ENCODE measurements at regions not wholly inside any gene's neighbourhood (a gene's known extent, or its start where the extent isn't known, plus 50 kb on each side); places are given as distances from the start of the nearest gene placed in this dataset.
A peak's percentile ranks its signal among the peaks of the same experiment; 100 is the strongest.

- Mint-ChIP-seq H3K36me3 (peaks cover 10% of the 10 kb centered on the region), H3K4me3 (no peak overlapping the region), H3K9me3 (peaks cover 8% of the 10 kb centered on the region), H3K4me1 (no peaks in the 10 kb centered on the region), H3K27ac (no peak overlapping the region)
- DNase-seq (ENCODE audit: low spot score in 2 of 2) (no peak), ATAC-seq (no peak)
Measured at GRCh38 chr1:208646431-208646830, 402.2 kb upstream of the PLXNA2 start.

- H3K36me3 Mint-ChIP-seq: peaks cover 10% of the 10 kb centered on the region
Measured at GRCh38 chr1:208648146-208648545, 404.0 kb upstream of the PLXNA2 start.

GRCh38 chr1:208652296-208653160 lies 408.3 kb upstream of the PLXNA2 start:
- Mint-ChIP-seq H3K4me3 (no peak overlapping the region), H3K4me1 (no peaks in the 10 kb centered on the region), H3K9me3 (peaks cover under 1% of the 10 kb centered on the region), H3K36me3 (no peaks in the 10 kb centered on the region), H3K27ac (no peak overlapping the region)
- peak in 1 of 2 donors; percentile 49 for DNase-seq (ENCODE audit: low spot score in 2 of 2)
- ATAC-seq: peak; percentile 50

More at GRCh38 chr1:208648146-208648545, 404.0 kb upstream of the PLXNA2 start:
- Mint-ChIP-seq H3K27ac (no peak overlapping the region), H3K9me3 (peaks cover 8% of the 10 kb centered on the region), H3K4me1 (no peaks in the 10 kb centered on the region), H3K4me3 (no peak overlapping the region)
- ATAC-seq (no peak), DNase-seq (ENCODE audit: low spot score in 2 of 2) (no peak)

GRCh38 chr1:208653426-208653825 lies 409.2 kb upstream of the PLXNA2 start:
- Mint-ChIP-seq H3K27ac (no peak overlapping the region), H3K4me3 (no peak overlapping the region), H3K4me1 (no peaks in the 10 kb centered on the region), H3K36me3 (no peaks in the 10 kb centered on the region), H3K9me3 (no peaks in the 10 kb centered on the region)
- ATAC-seq (no peak), DNase-seq (ENCODE audit: low spot score in 2 of 2) (no peak)

DNA sequence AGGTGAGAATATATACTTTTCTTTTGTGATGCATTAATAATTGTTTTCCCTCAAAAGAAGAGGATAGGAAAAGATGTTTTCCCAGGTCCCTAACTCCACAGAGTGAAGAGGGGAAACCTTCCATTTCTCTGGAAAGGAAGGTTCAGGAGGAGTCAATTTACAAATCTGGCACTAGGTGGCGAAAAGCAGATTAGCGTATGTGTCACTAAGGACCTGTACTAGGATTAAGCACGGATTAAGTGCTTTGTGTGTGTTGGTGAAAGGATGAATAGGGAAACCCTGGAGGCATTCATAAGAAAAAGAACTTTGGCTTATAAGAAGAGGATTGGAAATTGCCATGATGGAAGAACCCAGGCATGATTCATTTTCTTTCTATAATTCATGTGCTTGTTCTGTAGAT lies 410.1 kb upstream of the PLXNA2 start:
- no peaks in the 10 kb centered on the region for H3K36me3 Mint-ChIP-seq
- no peak for ATAC-seq
- no peak for DNase-seq (ENCODE audit: low spot score in 2 of 2)

DNA sequence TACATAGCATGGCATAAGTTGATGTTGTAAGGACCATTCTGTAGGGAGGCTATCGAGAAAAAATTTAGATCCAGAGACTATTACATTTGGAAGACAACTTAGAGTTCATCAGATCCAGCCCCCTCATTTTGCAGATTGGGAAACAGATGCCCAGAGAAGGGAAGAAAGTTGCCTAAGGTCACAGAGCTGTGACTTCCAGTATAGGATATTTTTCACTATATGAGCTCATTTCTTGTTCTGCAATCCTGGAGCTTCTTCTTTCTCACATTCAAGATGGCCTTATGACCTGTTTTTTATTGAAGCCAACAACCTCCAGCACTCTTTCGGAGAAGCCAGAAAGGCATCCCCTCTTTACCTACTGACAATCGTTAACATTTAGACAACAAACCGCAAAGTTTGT lies 421.8 kb upstream of the PLXNA2 start:
- DNase-seq (ENCODE audit: low spot score in 2 of 2) (no peak), ATAC-seq (no peak)
- no peaks in the 10 kb centered on the region for H3K4me1 Mint-ChIP-seq
- H3K36me3 Mint-ChIP-seq: no peaks in the 10 kb centered on the region
- H3K27ac Mint-ChIP-seq: no peak overlapping the region
- H3K4me3 Mint-ChIP-seq: no peak overlapping the region
- no peaks in the 10 kb centered on the region for H3K9me3 Mint-ChIP-seq

More for the DNA sequence above, 410.1 kb upstream of the PLXNA2 start:
- Mint-ChIP-seq H3K27ac (no peak overlapping the region), H3K4me3 (no peak overlapping the region), H3K4me1 (no peaks in the 10 kb centered on the region), H3K9me3 (no peaks in the 10 kb centered on the region)

DNA sequence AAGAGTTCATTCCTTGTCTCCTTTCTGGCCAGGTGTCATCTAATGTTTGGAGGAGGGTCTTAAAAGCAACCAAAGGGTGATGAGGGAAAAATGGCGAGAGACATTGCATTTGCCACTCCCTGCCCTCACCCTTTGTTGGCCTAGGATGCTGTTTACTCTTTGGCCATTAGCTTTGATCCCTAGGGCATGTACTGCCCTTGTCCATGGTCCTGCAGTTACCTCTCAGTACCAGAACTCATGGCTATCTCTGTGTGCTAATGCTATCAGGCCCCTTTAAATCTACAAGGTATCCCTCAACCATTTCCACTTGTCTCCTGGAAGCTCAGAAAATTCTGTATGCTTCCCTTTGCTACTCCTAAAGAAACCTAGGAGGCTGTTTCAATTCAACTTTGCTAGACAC lies 424.8 kb upstream of the PLXNA2 start:
- DNase-seq (ENCODE audit: low spot score in 2 of 2) (no peak), ATAC-seq (no peak)
- H3K27ac Mint-ChIP-seq: no peak overlapping the region
- H3K4me3 Mint-ChIP-seq: no peak overlapping the region
- no peaks in the 10 kb centered on the region for H3K4me1 Mint-ChIP-seq
- no peaks in the 10 kb centered on the region for H3K9me3 Mint-ChIP-seq
- no peaks in the 10 kb centered on the region for H3K36me3 Mint-ChIP-seq

- no peak overlapping the region for H3K4me3 Mint-ChIP-seq
- H3K4me1 Mint-ChIP-seq: no peaks in the 10 kb centered on the region
- H3K27ac Mint-ChIP-seq: no peak overlapping the region
- ATAC-seq (no peak), DNase-seq (ENCODE audit: low spot score in 2 of 2) (no peak)
- H3K36me3 Mint-ChIP-seq: no peaks in the 10 kb centered on the region
- H3K9me3 Mint-ChIP-seq: no peaks in the 10 kb centered on the region
Measured at GRCh38 chr1:208670778-208671177, 426.6 kb upstream of the PLXNA2 start.

DNA sequence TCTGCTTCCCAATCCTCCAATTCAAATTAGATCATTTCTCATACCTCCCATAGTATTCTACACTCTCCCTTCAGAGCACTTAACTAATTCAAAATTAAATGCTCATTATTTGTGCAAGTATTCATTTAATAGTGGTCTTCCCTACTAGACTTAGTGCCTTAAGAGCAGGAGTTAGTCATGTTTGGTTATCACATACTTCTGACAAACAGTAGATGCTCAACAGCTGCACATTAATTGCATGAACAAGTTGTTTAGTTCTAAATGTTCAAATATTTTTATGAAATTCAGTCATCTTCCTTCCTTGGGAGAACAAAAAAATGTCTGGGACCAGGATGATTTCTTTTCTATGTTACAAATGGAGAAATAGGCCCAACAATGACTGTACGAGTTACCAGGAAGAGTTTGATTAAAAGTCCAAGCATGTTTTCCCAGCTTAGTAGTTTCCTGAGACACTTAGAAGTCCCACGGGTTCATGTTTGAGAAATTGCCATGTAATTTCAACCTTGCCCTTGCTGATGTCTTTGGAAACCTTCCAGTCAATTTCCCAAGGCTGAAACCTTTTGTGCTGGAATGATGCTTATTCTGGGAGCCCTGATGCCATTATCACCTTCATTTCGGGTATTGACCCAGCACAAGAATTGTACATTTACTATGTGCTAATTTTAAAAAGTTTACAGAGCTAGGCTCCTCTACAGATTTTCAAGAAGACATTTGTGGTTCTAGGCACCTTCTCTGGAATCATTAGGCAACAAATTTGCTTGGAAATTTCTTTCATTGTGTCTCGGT lies 437.9 kb upstream of the PLXNA2 start:
- no peak for DNase-seq (ENCODE audit: low spot score in 2 of 2)
- H3K36me3 Mint-ChIP-seq: no peaks in the 10 kb centered on the region
- no peak for ATAC-seq
- H3K4me3 Mint-ChIP-seq: no peak overlapping the region
- H3K4me1 Mint-ChIP-seq: no peaks in the 10 kb centered on the region
- peaks cover 4% of the 10 kb centered on the region for H3K9me3 Mint-ChIP-seq
- no peak overlapping the region for H3K27ac Mint-ChIP-seq

DNA sequence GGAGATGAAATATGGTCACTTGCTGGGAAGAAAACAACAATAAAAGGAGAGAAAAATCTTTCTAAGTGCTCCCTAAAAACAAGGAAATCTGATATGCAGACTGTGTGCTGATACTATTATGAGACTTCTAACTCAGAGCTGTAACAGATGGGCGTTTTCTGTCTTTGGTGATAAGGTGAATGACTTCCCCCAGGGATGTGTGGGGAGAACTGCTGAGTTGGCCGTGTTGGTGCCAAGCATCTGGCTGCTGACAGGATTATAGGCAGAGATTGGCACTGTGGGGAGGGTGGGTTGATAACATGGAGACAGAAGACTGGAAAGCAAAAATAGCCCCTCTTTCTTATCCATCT lies 438.5 kb upstream of the PLXNA2 start:
- ATAC-seq (no peak), DNase-seq (ENCODE audit: low spot score in 2 of 2) (no peak)
- H3K27ac Mint-ChIP-seq: no peak overlapping the region
- peaks cover 4% of the 10 kb centered on the region for H3K9me3 Mint-ChIP-seq
- no peaks in the 10 kb centered on the region for H3K36me3 Mint-ChIP-seq
- no peaks in the 10 kb centered on the region for H3K4me1 Mint-ChIP-seq
- H3K4me3 Mint-ChIP-seq: no peak overlapping the region

- DNase-seq (ENCODE audit: low spot score in 2 of 2) (no peak), ATAC-seq (no peak)
- no peaks in the 10 kb centered on the region for H3K4me1 Mint-ChIP-seq
- H3K36me3 Mint-ChIP-seq: no peaks in the 10 kb centered on the region
- H3K4me3 Mint-ChIP-seq: no peak overlapping the region
- H3K9me3 Mint-ChIP-seq: peaks cover 4% of the 10 kb centered on the region
- H3K27ac Mint-ChIP-seq: no peak overlapping the region
Measured at GRCh38 chr1:208683141-208683540, 439.0 kb upstream of the PLXNA2 start.

- peaks cover 4% of the 10 kb centered on the region for H3K9me3 Mint-ChIP-seq
- no peaks in the 10 kb centered on the region for H3K36me3 Mint-ChIP-seq
- ATAC-seq (no peak), DNase-seq (ENCODE audit: low spot score in 2 of 2) (no peak)
- no peak overlapping the region for H3K27ac Mint-ChIP-seq
- H3K4me3 Mint-ChIP-seq: no peak overlapping the region
- no peaks in the 10 kb centered on the region for H3K4me1 Mint-ChIP-seq
Measured at GRCh38 chr1:208684192-208684591, 440.0 kb upstream of the PLXNA2 start.

DNA sequence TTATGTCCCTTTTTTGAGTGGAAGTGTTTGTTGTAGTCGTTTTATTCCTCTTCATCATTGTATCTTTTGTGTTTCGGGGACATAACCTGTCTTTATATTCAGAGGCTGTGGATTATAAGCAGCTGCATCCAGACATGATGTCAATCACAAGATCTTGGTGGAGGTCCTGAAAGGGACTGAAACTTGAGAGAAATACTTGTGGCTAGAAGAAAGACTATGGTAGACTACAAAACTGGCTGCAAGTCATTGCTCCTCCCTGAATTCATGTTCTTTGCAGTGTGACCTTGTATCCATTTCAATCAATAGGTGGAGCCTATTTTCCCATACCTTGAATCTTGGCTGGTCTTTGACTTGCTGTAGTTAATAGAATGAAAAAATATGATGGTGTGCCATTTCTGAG lies 442.4 kb upstream of the PLXNA2 start:
- Mint-ChIP-seq H3K4me1 (no peaks in the 10 kb centered on the region), H3K9me3 (peaks cover 3% of the 10 kb centered on the region), H3K27ac (no peak overlapping the region), H3K36me3 (no peaks in the 10 kb centered on the region), H3K4me3 (no peak overlapping the region)
- no peak for DNase-seq (ENCODE audit: low spot score in 2 of 2)
- no peak for ATAC-seq

- no peak overlapping the region for H3K27ac Mint-ChIP-seq
- DNase-seq (ENCODE audit: low spot score in 2 of 2) (no peak), ATAC-seq (no peak)
- H3K9me3 Mint-ChIP-seq: no peaks in the 10 kb centered on the region
- H3K4me1 Mint-ChIP-seq: no peaks in the 10 kb centered on the region
- H3K4me3 Mint-ChIP-seq: no peak overlapping the region
- H3K36me3 Mint-ChIP-seq: no peaks in the 10 kb centered on the region
Measured at GRCh38 chr1:208688656-208689315, 444.6 kb upstream of the PLXNA2 start.

GRCh38 chr1:208691012-208691411 lies 446.8 kb upstream of the PLXNA2 start:
- no peaks in the 10 kb centered on the region for H3K4me1 Mint-ChIP-seq
- H3K27ac Mint-ChIP-seq: no peak overlapping the region
- no peak for ATAC-seq
- H3K36me3 Mint-ChIP-seq: no peaks in the 10 kb centered on the region
- H3K9me3 Mint-ChIP-seq: no peaks in the 10 kb centered on the region
- H3K4me3 Mint-ChIP-seq: no peak overlapping the region
- no peak for DNase-seq (ENCODE audit: low spot score in 2 of 2)
